ENCODE measurements at regions not wholly inside any gene's neighbourhood (a gene's known extent, or its start where the extent isn't known, plus 50 kb on each side); places are given as distances from the start of the nearest gene placed in this dataset.

DNA sequence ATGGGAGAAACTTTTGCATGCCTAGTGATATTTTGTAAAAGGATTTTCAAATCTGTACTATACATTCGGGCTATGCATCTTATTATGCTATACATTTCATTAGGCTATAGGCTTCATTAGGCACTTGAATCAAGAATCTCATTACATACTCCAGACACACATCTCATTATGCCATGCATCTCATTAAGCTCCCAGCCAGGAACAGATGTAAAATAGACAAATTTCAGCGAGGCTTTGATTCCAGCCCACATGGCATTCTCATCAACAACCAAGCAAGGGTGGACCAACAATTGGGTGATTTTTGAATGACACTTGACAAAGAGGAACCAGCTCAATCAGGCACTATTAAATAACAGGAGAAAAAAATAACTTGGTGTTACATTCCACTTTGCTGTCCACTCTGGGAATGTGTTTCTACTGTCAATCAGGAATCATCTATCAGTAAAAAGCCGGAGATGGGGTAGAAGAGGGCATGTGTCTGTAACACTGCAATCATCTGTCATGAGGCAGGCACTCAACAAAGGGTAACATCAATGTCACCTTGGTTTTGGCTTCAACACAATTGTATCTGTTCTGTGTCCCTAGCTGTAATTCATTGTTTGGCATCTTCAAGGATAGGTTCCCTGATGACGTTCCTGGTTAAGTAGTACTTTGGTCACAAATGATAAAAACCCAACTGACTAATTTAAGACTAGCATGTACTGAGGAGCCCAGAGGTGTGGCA lies 498.6 kb downstream of the EPHA4 start:
- no peak overlapping the region for H3K9ac ChIP-seq (ENCODE audit: low read depth, low read length, poor library complexity, severe bottlenecking)
- H3K79me2 ChIP-seq (ENCODE audit: insufficient read depth, low read length) = no peaks in the 10 kb centered on the region
- H3K4me1 ChIP-seq (ENCODE audit: insufficient read depth, low read length, poor library complexity, severe bottlenecking) = no peaks in the 10 kb centered on the region
- no peak overlapping the region for H3K4me2 ChIP-seq (ENCODE audit: low read depth, low read length, poor library complexity, severe bottlenecking)
- no peaks in the 10 kb centered on the region for H3K36me3 ChIP-seq (ENCODE audit: insufficient read depth, low read length)
- no peaks in the 10 kb centered on the region for H3K27me3 ChIP-seq (ENCODE audit: insufficient read depth, low read length, poor library complexity, severe bottlenecking)
- no peaks in the 10 kb centered on the region for H4K20me1 ChIP-seq (ENCODE audit: insufficient read depth, low read length, poor library complexity, severe bottlenecking)
- no peak overlapping the region for H3K4me3 ChIP-seq (ENCODE audit: low read length, poor library complexity, severe bottlenecking)
- no peak overlapping the region for H2AFZ ChIP-seq (ENCODE audit: low read length)
- no peaks in the 10 kb centered on the region for H3K9me3 ChIP-seq (ENCODE audit: insufficient read depth, low read depth, low read length)
- H3F3A ChIP-seq (ENCODE audit: low read depth) = no peaks in the 10 kb centered on the region
- no peaks in the 10 kb centered on the region for H3K9me2 ChIP-seq (replicated peaks; ENCODE audit: low read depth, low read length)
- no peak for TF ChIP-seq EZH2phosphoT487 (IDR thresholded peaks at IDR 0.05; ENCODE audit: borderline replicate concordance)
- TF ChIP-seq, protein P1, sequence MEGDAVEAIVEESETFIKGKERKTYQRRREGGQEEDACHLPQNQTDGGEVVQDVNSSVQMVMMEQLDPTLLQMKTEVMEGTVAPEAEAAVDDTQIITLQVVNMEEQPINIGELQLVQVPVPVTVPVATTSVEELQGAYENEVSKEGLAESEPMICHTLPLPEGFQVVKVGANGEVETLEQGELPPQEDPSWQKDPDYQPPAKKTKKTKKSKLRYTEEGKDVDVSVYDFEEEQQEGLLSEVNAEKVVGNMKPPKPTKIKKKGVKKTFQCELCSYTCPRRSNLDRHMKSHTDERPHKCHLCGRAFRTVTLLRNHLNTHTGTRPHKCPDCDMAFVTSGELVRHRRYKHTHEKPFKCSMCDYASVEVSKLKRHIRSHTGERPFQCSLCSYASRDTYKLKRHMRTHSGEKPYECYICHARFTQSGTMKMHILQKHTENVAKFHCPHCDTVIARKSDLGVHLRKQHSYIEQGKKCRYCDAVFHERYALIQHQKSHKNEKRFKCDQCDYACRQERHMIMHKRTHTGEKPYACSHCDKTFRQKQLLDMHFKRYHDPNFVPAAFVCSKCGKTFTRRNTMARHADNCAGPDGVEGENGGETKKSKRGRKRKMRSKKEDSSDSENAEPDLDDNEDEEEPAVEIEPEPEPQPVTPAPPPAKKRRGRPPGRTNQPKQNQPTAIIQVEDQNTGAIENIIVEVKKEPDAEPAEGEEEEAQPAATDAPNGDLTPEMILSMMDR (conservative IDR thresholded peaks at IDR 0.05; ENCODE audit: low read length) = no peak

DNA sequence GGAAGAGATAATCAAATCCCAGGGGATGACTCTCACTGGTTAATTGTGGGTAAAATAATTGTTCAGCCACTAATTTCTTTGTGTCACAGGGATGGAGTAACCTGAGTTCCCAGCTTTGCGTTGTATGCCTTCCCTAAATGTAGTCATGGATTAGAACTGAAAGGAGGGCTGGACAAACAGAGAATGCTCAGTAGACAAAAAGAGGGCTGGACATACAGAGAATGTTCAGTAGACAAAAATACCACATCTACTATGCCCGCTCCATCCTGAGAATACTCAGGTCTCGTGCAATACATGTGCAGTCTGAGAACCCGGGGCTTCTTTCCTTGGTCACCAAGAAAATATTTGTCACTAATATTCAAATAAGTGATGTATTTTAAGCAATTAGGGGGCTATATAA lies 497.9 kb downstream of the EPHA4 start:
- H2AFZ ChIP-seq (ENCODE audit: low read length) = no peak overlapping the region
- no peaks in the 10 kb centered on the region for H3K79me2 ChIP-seq (ENCODE audit: insufficient read depth, low read length)
- H3K4me1 ChIP-seq (ENCODE audit: insufficient read depth, low read length, poor library complexity, severe bottlenecking) = no peaks in the 10 kb centered on the region
- H3K9me2 ChIP-seq (replicated peaks; ENCODE audit: low read depth, low read length) = no peaks in the 10 kb centered on the region
- no peak overlapping the region for H3K4me3 ChIP-seq (ENCODE audit: low read length, poor library complexity, severe bottlenecking)
- no peaks in the 10 kb centered on the region for H3K27me3 ChIP-seq (ENCODE audit: insufficient read depth, low read length, poor library complexity, severe bottlenecking)
- no peak overlapping the region for H3K9ac ChIP-seq (ENCODE audit: low read depth, low read length, poor library complexity, severe bottlenecking)
- no peaks in the 10 kb centered on the region for H3K36me3 ChIP-seq (ENCODE audit: insufficient read depth, low read length)
- no peaks in the 10 kb centered on the region for H3K9me3 ChIP-seq (ENCODE audit: insufficient read depth, low read depth, low read length)
- no peaks in the 10 kb centered on the region for H3F3A ChIP-seq (ENCODE audit: low read depth)
- H3K4me2 ChIP-seq (ENCODE audit: low read depth, low read length, poor library complexity, severe bottlenecking) = no peak overlapping the region
- TF ChIP-seq, protein P1 (conservative IDR thresholded peaks at IDR 0.05; ENCODE audit: low read length) = no peak
- TF ChIP-seq EZH2phosphoT487 (IDR thresholded peaks at IDR 0.05; ENCODE audit: borderline replicate concordance) = no peak
- no peaks in the 10 kb centered on the region for H4K20me1 ChIP-seq (ENCODE audit: insufficient read depth, low read length, poor library complexity, severe bottlenecking)

DNA sequence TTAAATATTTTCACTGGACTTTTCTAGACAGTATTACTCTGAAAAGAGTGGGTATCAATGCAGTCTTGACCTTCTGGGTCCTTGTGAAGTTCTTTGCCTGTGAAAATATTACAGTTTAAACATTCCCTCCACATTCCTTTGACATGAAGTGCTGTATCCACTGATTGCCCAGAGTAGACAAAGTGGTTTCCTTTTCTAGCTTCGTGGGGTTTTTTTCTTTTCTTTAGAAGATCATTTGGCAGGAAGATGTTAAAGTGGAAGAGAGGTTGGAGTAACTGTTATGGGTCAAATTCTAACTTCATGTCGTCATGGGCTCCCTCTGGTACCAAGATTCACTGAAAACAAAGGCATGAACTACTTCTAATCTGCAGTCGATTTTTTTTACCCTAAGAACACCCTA lies 496.9 kb downstream of the EPHA4 start:
- H3K27me3 ChIP-seq (ENCODE audit: insufficient read depth, low read length, poor library complexity, severe bottlenecking) = no peaks in the 10 kb centered on the region
- H2AFZ ChIP-seq (ENCODE audit: low read length) = no peak overlapping the region
- no peak overlapping the region for H3K4me2 ChIP-seq (ENCODE audit: low read depth, low read length, poor library complexity, severe bottlenecking)
- no peaks in the 10 kb centered on the region for H3K9me2 ChIP-seq (replicated peaks; ENCODE audit: low read depth, low read length)
- no peaks in the 10 kb centered on the region for H3K9me3 ChIP-seq (ENCODE audit: insufficient read depth, low read depth, low read length)
- no peaks in the 10 kb centered on the region for H3K36me3 ChIP-seq (ENCODE audit: insufficient read depth, low read length)
- H3K79me2 ChIP-seq (ENCODE audit: insufficient read depth, low read length) = no peaks in the 10 kb centered on the region
- TF ChIP-seq, protein P1 (conservative IDR thresholded peaks at IDR 0.05; ENCODE audit: low read length) = no peak
- no peak for TF ChIP-seq EZH2phosphoT487 (IDR thresholded peaks at IDR 0.05; ENCODE audit: borderline replicate concordance)
- H3K4me3 ChIP-seq (ENCODE audit: low read length, poor library complexity, severe bottlenecking) = no peak overlapping the region
- H3K4me1 ChIP-seq (ENCODE audit: insufficient read depth, low read length, poor library complexity, severe bottlenecking) = no peaks in the 10 kb centered on the region
- H3F3A ChIP-seq (ENCODE audit: low read depth) = no peaks in the 10 kb centered on the region
- no peaks in the 10 kb centered on the region for H4K20me1 ChIP-seq (ENCODE audit: insufficient read depth, low read length, poor library complexity, severe bottlenecking)
- no peak overlapping the region for H3K9ac ChIP-seq (ENCODE audit: low read depth, low read length, poor library complexity, severe bottlenecking)

Measured in Loucy (cell line).